ENCODE measurements at regions not wholly inside any gene's neighbourhood (a gene's known extent, or its start where the extent isn't known, plus 50 kb on each side); places are given as distances from the start of the nearest gene placed in this dataset.
A peak's percentile ranks its signal among the peaks of the same experiment; 100 is the strongest.
"Not testable (repeated sequence)": the region's sequence is repeated elsewhere in the genome, so short reads cannot be mapped to it uniquely, and the experiment has no call there.

- peak; percentile 8 to 12 for DNase-seq
Observed at GRCh38 chr2:140178234-140178633, 1398.0 kb upstream of the NXPH2 start.

GRCh38 chr2:140177086-140177485 is 1396.9 kb upstream of the NXPH2 start:
- no peak for DNase-seq

- DNase-seq = no peak
Observed at GRCh38 chr2:140173790-140174189, 1393.6 kb upstream of the NXPH2 start.

GRCh38 chr2:140164449-140164848 is 1384.3 kb upstream of the NXPH2 start:
- DNase-seq = no peak

- no peak for DNase-seq
Observed at GRCh38 chr2:140158259-140158658, 1378.1 kb upstream of the NXPH2 start.

GRCh38 chr2:140157816-140158215 is 1377.6 kb upstream of the NXPH2 start:
- DNase-seq = no peak

- DNase-seq = no peak
Observed at GRCh38 chr2:140154706-140155105, 1374.5 kb upstream of the NXPH2 start.

- no peak for DNase-seq
Observed at GRCh38 chr2:140154271-140154670, 1374.1 kb upstream of the NXPH2 start.

GRCh38 chr2:140144611-140145010 is 1364.4 kb upstream of the NXPH2 start:
- no peak for DNase-seq

GRCh38 chr2:140138736-140139135 is 1358.5 kb upstream of the NXPH2 start:
- DNase-seq = no peak

GRCh38 chr2:140136861-140137260 is 1356.7 kb upstream of the NXPH2 start:
- no peak for DNase-seq

GRCh38 chr2:140136366-140136765 is 1356.2 kb upstream of the NXPH2 start:
- DNase-seq = no peak

GRCh38 chr2:140128909-140129308 is 1348.7 kb upstream of the NXPH2 start:
- DNase-seq = no peak

GRCh38 chr2:140122001-140122400 is 1341.8 kb upstream of the NXPH2 start:
- no peak for DNase-seq

GRCh38 chr2:140117386-140117785 is 1337.2 kb upstream of the NXPH2 start:
- DNase-seq = peak in 1 of 2 donors; percentile 0

GRCh38 chr2:140108706-140109475 is 1328.7 kb upstream of the NXPH2 start:
- no peak for DNase-seq

GRCh38 chr2:140091926-140092325 is 1311.7 kb upstream of the NXPH2 start:
- no peak for DNase-seq

GRCh38 chr2:140086964-140087363 is 1306.8 kb upstream of the NXPH2 start:
- no peak for DNase-seq

GRCh38 chr2:140085674-140086073 is 1305.5 kb upstream of the NXPH2 start:
- DNase-seq = no peak

- DNase-seq = no peak
Observed at GRCh38 chr2:140079038-140079437, 1298.8 kb upstream of the NXPH2 start.

- no peak for DNase-seq
Observed at GRCh38 chr2:140076164-140076563, 1296.0 kb upstream of the NXPH2 start.

GRCh38 chr2:140073763-140074162 is 1293.6 kb upstream of the NXPH2 start:
- not testable (repeated sequence) for DNase-seq

- DNase-seq = no peak
Observed at GRCh38 chr2:140067661-140068060, 1287.5 kb upstream of the NXPH2 start.

- no peak for DNase-seq
Observed at GRCh38 chr2:140064243-140064642, 1284.1 kb upstream of the NXPH2 start.
